Neural progenitor cell (in vitro differentiated cells): ENCODE measurements at regions not wholly inside any gene's neighbourhood (a gene's known extent, or its start where the extent isn't known, plus 50 kb on each side); places are given as distances from the start of the nearest gene placed in this dataset.
A peak's percentile ranks its signal among the peaks of the same experiment; 100 is the strongest.

ENCODE experiments used
- DNase-seq: peaks from one replicate; pipeline ENCODE4 v3.0.0-alpha.2; 2016; ENCODE audit warnings: low spot score
- H2AFZ ChIP-seq: fragments of 200-600 bp; sonication (generic); replicated peaks from 2 replicates; pipeline ENCODE4 v1.6.1; 2016; ENCODE audit warnings: antibody characterized with exemption
- H3F3A ChIP-seq: fragments of 200-600 bp; sonication (generic); 2 replicates; pipeline ENCODE4 v1.6.1; 2016; ENCODE audit warnings: antibody characterized with exemption, low read depth
- H3K27ac ChIP-seq: fragments of 200-600 bp; sonication (generic); 2 replicates; pipeline ENCODE4 v1.5.1; 2016; ENCODE audit warnings: mild to moderate bottlenecking
- H3K27me3 ChIP-seq: fragments of 200-600 bp; sonication (generic); 2 replicates; pipeline ENCODE4 v1.6.1; 2016; ENCODE audit warnings: mild to moderate bottlenecking, moderate library complexity
- H3K36me3 ChIP-seq: fragments of 200-600 bp; sonication (generic); 2 replicates; pipeline ENCODE4 v1.5.1; 2016
- H3K4me1 ChIP-seq: fragments of 200-600 bp; sonication (generic); 2 replicates; pipeline ENCODE4 v1.6.1; 2016; ENCODE audit warnings: mixed run types
- H3K4me2 ChIP-seq: fragments of 200-600 bp; sonication (generic); 2 replicates; pipeline ENCODE4 v1.6.1; 2016
- H3K4me3 ChIP-seq: fragments of 200-600 bp; sonication (generic); 2 replicates; pipeline ENCODE4 v1.5.1; 2016
- H3K79me2 ChIP-seq: fragments of 200-600 bp; sonication (generic); 2 replicates; pipeline ENCODE4 v1.6.1; 2016; ENCODE audit warnings: low read depth
- H3K9ac ChIP-seq: fragments of 200-600 bp; sonication (generic); 2 replicates; pipeline ENCODE4 v1.6.1; 2016
- H3K9me3 ChIP-seq: fragments of 200-600 bp; sonication (generic); 2 replicates; pipeline ENCODE4 v1.5.1; 2016; ENCODE audit warnings: low read depth
- H4K20me1 ChIP-seq: fragments of 200-600 bp; sonication (generic); 2 replicates; pipeline ENCODE4 v1.6.1; 2016; ENCODE audit warnings: low read depth
- H3K27ac Mint-ChIP-seq: 3 replicates; pipeline ENCODE4 v1.8.0; 2021; ENCODE audit warnings: mixed read lengths
- H3K27me3 Mint-ChIP-seq: 2 replicates; pipeline ENCODE4 v1.8.0; 2022; ENCODE audit warnings: low read depth, mild to moderate bottlenecking, inconsistent platforms, moderate library complexity, mixed read lengths; ENCODE audit not compliant: insufficient read depth
- H3K36me3 Mint-ChIP-seq: 3 replicates; pipeline ENCODE4 v1.8.0; 2021; ENCODE audit warnings: mixed read lengths
- H3K4me1 Mint-ChIP-seq: 3 replicates; pipeline ENCODE4 v1.8.0; 2021; ENCODE audit warnings: mixed read lengths
- H3K4me3 Mint-ChIP-seq: 3 replicates; pipeline ENCODE4 v1.8.0; 2021; ENCODE audit warnings: mild to moderate bottlenecking, moderate library complexity, mixed read lengths
- H3K9me3 Mint-ChIP-seq: 3 replicates; pipeline ENCODE4 v1.8.0; 2020; ENCODE audit warnings: mixed read lengths
- CTCF ChIP-seq: fragments of 200-600 bp; sonication (generic); IDR thresholded peaks from 2 replicates; pipeline ENCODE4 v1.5.1; 2017; ENCODE audit warnings: antibody characterized with exemption, mild to moderate bottlenecking
- EZH2 ChIP-seq: fragments of 200-600 bp; sonication (generic); IDR thresholded peaks from 2 replicates; pipeline ENCODE4 v1.6.1; 2017; ENCODE audit warnings: antibody characterized with exemption, mild to moderate bottlenecking, moderate library complexity
- EZH2phosphoT487 ChIP-seq: fragments of 200-600 bp; sonication (generic); IDR thresholded peaks from 2 replicates; pipeline ENCODE4 v1.6.1; 2017; ENCODE audit warnings: antibody characterized with exemption

- Histone ChIP-seq H3K4me2 (peak overlapping the region; percentile 46), H3K9ac (no peak overlapping the region), H3F3A (peaks cover 21% of the 10 kb centered on the region), H3K4me1 (peaks cover 61% of the 10 kb centered on the region), H2AFZ (no peak overlapping the region), H3K27ac (peak overlapping the region; percentile 87), H4K20me1 (no peaks in the 10 kb centered on the region), H3K36me3 (no peaks in the 10 kb centered on the region), H3K79me2 (no peaks in the 10 kb centered on the region), H3K27me3 (no peaks in the 10 kb centered on the region), H3K9me3 (no peaks in the 10 kb centered on the region), H3K4me3 (peak overlapping the region; percentile 6)
- no peak overlapping the region for H3K4me3 Mint-ChIP-seq
- H3K36me3 Mint-ChIP-seq = no peaks in the 10 kb centered on the region
- H3K27ac Mint-ChIP-seq = no peak overlapping the region
- H3K9me3 Mint-ChIP-seq = no peaks in the 10 kb centered on the region
- peaks cover 23% of the 10 kb centered on the region for H3K4me1 Mint-ChIP-seq
- TF ChIP-seq EZH2 (no peak), EZH2phosphoT487 (no peak), CTCF (no peak)
- peaks cover 2% of the 10 kb centered on the region for H3K27me3 Mint-ChIP-seq
- DNase-seq = no peak
These were observed 78.7 kb upstream of the SLC7A11 start for GRCh38 chr4:138320831-138321230.

- H3K9me3 Mint-ChIP-seq = peaks cover 5% of the 10 kb centered on the region
- peaks cover 23% of the 10 kb centered on the region for H3K4me1 Mint-ChIP-seq
- Histone ChIP-seq H3F3A (peaks cover 21% of the 10 kb centered on the region), H3K4me2 (peak overlapping the region; percentile 46), H4K20me1 (no peaks in the 10 kb centered on the region), H3K27ac (peak overlapping the region; percentile 87), H3K4me3 (no peak overlapping the region), H3K9me3 (no peaks in the 10 kb centered on the region), H3K79me2 (no peaks in the 10 kb centered on the region), H3K27me3 (no peaks in the 10 kb centered on the region), H3K9ac (no peak overlapping the region), H3K4me1 (peaks cover 61% of the 10 kb centered on the region), H2AFZ (peak overlapping the region; percentile 37), H3K36me3 (no peaks in the 10 kb centered on the region)
- TF ChIP-seq EZH2phosphoT487 (no peak), EZH2 (no peak), CTCF (no peak)
- no peaks in the 10 kb centered on the region for H3K36me3 Mint-ChIP-seq
- H3K27ac Mint-ChIP-seq = no peak overlapping the region
- H3K4me3 Mint-ChIP-seq = no peak overlapping the region
- no peak for DNase-seq
- H3K27me3 Mint-ChIP-seq = peaks cover 2% of the 10 kb centered on the region
These were observed 77.9 kb upstream of the SLC7A11 start for GRCh38 chr4:138320030-138320429.

GRCh38 chr4:138317175-138317748 lies 75.1 kb upstream of the SLC7A11 start:
- Histone ChIP-seq H3K27me3 (no peaks in the 10 kb centered on the region), H3K4me3 (no peak overlapping the region), H3K36me3 (no peaks in the 10 kb centered on the region), H3K9ac (no peak overlapping the region), H3K4me2 (no peak overlapping the region), H3K4me1 (peaks cover 43% of the 10 kb centered on the region), H3K79me2 (no peaks in the 10 kb centered on the region), H3F3A (peaks cover 16% of the 10 kb centered on the region), H3K27ac (no peak overlapping the region), H4K20me1 (no peaks in the 10 kb centered on the region), H3K9me3 (no peaks in the 10 kb centered on the region), H2AFZ (peak overlapping the region; percentile 82)
- Mint-ChIP-seq H3K4me3 (no peak overlapping the region), H3K4me1 (peaks cover 21% of the 10 kb centered on the region), H3K36me3 (no peaks in the 10 kb centered on the region), H3K27ac (no peak overlapping the region), H3K9me3 (peaks cover 16% of the 10 kb centered on the region), H3K27me3 (peaks cover 9% of the 10 kb centered on the region)
- no peak for DNase-seq
- TF ChIP-seq EZH2 (no peak), EZH2phosphoT487 (no peak), CTCF (no peak)
